ENCODE measurements at regions not wholly inside any gene's neighbourhood (a gene's known extent, or its start where the extent isn't known, plus 50 kb on each side); places are given as distances from the start of the nearest gene placed in this dataset.

DNA sequence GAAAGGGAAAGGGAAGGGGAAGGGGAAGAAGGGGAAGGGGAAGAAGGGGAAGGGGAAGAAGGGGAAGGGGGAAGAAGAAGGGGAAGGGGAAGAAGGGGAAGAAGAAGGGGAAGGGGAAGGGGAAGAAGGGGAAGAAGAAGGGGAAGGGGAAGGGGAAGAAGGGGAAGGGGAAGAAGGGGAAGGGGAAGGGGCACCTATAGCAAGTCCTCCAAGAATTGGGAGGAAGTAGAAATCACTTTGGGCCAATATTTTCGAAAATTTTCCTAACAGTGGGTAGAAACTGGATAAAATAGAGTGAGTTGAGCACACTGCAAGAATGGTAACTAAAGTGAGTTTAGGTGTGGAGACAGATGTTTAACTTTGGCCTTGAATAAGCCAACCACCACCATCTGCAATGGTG is 915.3 kb downstream of the DNAH5 start:
- Histone ChIP-seq H3K14ac (ENCODE audit: low read length) (no peak overlapping the region), H3K18ac (ENCODE audit: low read length) (no peak overlapping the region), H3K36me3 (ENCODE audit: control insufficient read depth in 1 of 2, insufficient read depth in 2 of 2, low read length in 2 of 2) (no peaks in the 10 kb centered on the region), H3K4ac (ENCODE audit: low read depth, low read length) (no peak overlapping the region), H3K4me2 (ENCODE audit: low read length) (no peak overlapping the region), H4K12ac (ENCODE audit: low read depth, low read length) (no peak overlapping the region), H3K79me2 (ENCODE audit: control insufficient read depth, insufficient read depth, low read length, poor library complexity) (no peaks in the 10 kb centered on the region), H4K8ac (ENCODE audit: low read depth, low read length) (no peak overlapping the region), H3K9ac (ENCODE audit: low read length) (no peak overlapping the region), H3K27ac (ENCODE audit: low read depth, low read length) (no peak overlapping the region), H2BK120ac (ENCODE audit: insufficient read depth, low read length, poor library complexity) (no peak overlapping the region), H2BK12ac (ENCODE audit: low read length) (no peak overlapping the region), H3K4me3 (ENCODE audit: low read depth, low read length) (no peak overlapping the region), H2AK5ac (ENCODE audit: low read length) (no peak overlapping the region), H3K79me1 (ENCODE audit: low read length) (no peaks in the 10 kb centered on the region), H2BK5ac (ENCODE audit: low read depth, low read length, poor library complexity) (no peak overlapping the region), H3K4me1 (ENCODE audit: control insufficient read depth in 1 of 2, insufficient read depth in 2 of 2, low read length in 2 of 2) (no peaks in the 10 kb centered on the region), H3K9me3 (ENCODE audit: insufficient read depth, low read depth, low read length) (no peaks in the 10 kb centered on the region), H3K27me3 (ENCODE audit: insufficient read depth, low read length) (no peaks in the 10 kb centered on the region), H3K23ac (ENCODE audit: low read length) (no peak overlapping the region), H2AFZ (ENCODE audit: insufficient read depth, low read length, poor library complexity) (no peak overlapping the region), H4K91ac (ENCODE audit: low read depth, low read length) (no peak overlapping the region)
- no peak for DNase-seq
- no CpG with 5 or more reads among the region's 1 CpG for WGBS (ENCODE audit: extremely low coverage, insufficient coverage, insufficient read length)

DNA sequence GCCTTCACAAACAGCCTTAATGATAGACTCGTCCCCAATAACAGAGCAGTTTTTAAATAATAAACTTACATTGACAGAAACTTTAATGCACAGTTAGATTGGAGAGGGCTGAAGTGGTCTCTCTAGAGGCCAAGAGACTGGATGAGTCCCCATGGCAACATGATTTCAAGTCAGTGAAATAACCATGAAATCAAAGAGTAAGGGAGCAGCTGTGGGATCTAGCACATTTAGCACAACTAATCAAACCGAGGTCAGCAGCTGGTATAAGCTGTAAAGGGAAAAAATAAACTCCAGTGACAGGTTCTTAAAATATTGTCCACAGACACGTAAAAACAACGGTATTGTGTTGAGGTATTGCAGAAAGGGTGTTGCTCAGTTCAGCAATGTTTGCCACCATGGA is 916.6 kb downstream of the DNAH5 start:
- H3K27ac ChIP-seq (ENCODE audit: low read depth, low read length) = no peak overlapping the region
- no peak for DNase-seq
- H3K14ac ChIP-seq (ENCODE audit: low read length) = no peak overlapping the region
- WGBS (ENCODE audit: extremely low coverage, insufficient coverage, insufficient read length) = no CpG with 5 or more reads among the region's 4 CpGs
- no peaks in the 10 kb centered on the region for H3K9me3 ChIP-seq (ENCODE audit: insufficient read depth, low read depth, low read length)
- H3K4me3 ChIP-seq (ENCODE audit: low read depth, low read length) = no peak overlapping the region
- no peak overlapping the region for H3K4me2 ChIP-seq (ENCODE audit: low read length)
- H4K12ac ChIP-seq (ENCODE audit: low read depth, low read length) = no peak overlapping the region
- H3K9ac ChIP-seq (ENCODE audit: low read length) = no peak overlapping the region
- H3K36me3 ChIP-seq (ENCODE audit: control insufficient read depth in 1 of 2, insufficient read depth in 2 of 2, low read length in 2 of 2) = no peaks in the 10 kb centered on the region
- H3K4me1 ChIP-seq (ENCODE audit: control insufficient read depth in 1 of 2, insufficient read depth in 2 of 2, low read length in 2 of 2) = no peaks in the 10 kb centered on the region
- no peak overlapping the region for H2BK12ac ChIP-seq (ENCODE audit: low read length)
- no peak overlapping the region for H4K8ac ChIP-seq (ENCODE audit: low read depth, low read length)
- H2AFZ ChIP-seq (ENCODE audit: insufficient read depth, low read length, poor library complexity) = no peak overlapping the region
- no peak overlapping the region for H3K23ac ChIP-seq (ENCODE audit: low read length)
- H3K79me1 ChIP-seq (ENCODE audit: low read length) = no peaks in the 10 kb centered on the region
- H2BK5ac ChIP-seq (ENCODE audit: low read depth, low read length, poor library complexity) = no peak overlapping the region
- no peak overlapping the region for H3K4ac ChIP-seq (ENCODE audit: low read depth, low read length)
- no peak overlapping the region for H2BK120ac ChIP-seq (ENCODE audit: insufficient read depth, low read length, poor library complexity)
- H2AK5ac ChIP-seq (ENCODE audit: low read length) = no peak overlapping the region
- H4K91ac ChIP-seq (ENCODE audit: low read depth, low read length) = no peak overlapping the region
- H3K27me3 ChIP-seq (ENCODE audit: insufficient read depth, low read length) = no peaks in the 10 kb centered on the region
- no peak overlapping the region for H3K18ac ChIP-seq (ENCODE audit: low read length)
- H3K79me2 ChIP-seq (ENCODE audit: control insufficient read depth, insufficient read depth, low read length, poor library complexity) = no peaks in the 10 kb centered on the region

DNA sequence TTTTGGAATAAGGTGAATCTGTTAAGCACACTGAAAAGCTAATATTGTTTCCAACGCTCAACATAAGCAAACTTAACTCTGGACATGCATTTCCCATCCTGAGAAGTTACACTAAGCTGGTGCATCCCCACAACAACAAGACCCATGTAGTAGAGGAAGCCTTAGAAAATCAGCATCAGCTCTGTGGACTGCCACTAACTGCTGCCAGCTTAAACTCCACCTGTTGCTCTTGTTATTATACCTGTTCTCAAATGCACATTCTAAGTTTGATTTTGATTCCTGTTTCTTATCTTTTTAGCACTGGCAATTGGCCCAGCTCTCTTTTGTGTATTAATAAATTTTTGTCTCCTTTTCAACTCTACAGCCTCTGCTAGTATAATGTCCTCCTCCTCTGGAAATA is 924.8 kb downstream of the DNAH5 start:
- Histone ChIP-seq H3K9ac (ENCODE audit: low read length) (no peak overlapping the region), H2BK5ac (ENCODE audit: low read depth, low read length, poor library complexity) (no peak overlapping the region), H3K79me2 (ENCODE audit: control insufficient read depth, insufficient read depth, low read length, poor library complexity) (no peaks in the 10 kb centered on the region), H3K4me2 (ENCODE audit: low read length) (no peak overlapping the region), H3K27ac (ENCODE audit: low read depth, low read length) (no peak overlapping the region), H4K91ac (ENCODE audit: low read depth, low read length) (no peak overlapping the region), H3K79me1 (ENCODE audit: low read length) (no peaks in the 10 kb centered on the region), H2AK5ac (ENCODE audit: low read length) (no peak overlapping the region), H3K27me3 (ENCODE audit: insufficient read depth, low read length) (no peaks in the 10 kb centered on the region), H2BK12ac (ENCODE audit: low read length) (no peak overlapping the region), H3K18ac (ENCODE audit: low read length) (no peak overlapping the region), H3K4me1 (ENCODE audit: control insufficient read depth in 1 of 2, insufficient read depth in 2 of 2, low read length in 2 of 2) (no peaks in the 10 kb centered on the region), H3K4ac (ENCODE audit: low read depth, low read length) (no peak overlapping the region), H4K12ac (ENCODE audit: low read depth, low read length) (no peak overlapping the region), H3K14ac (ENCODE audit: low read length) (no peak overlapping the region), H2AFZ (ENCODE audit: insufficient read depth, low read length, poor library complexity) (no peak overlapping the region), H3K23ac (ENCODE audit: low read length) (no peak overlapping the region), H2BK120ac (ENCODE audit: insufficient read depth, low read length, poor library complexity) (no peak overlapping the region), H4K8ac (ENCODE audit: low read depth, low read length) (no peak overlapping the region), H3K9me3 (ENCODE audit: insufficient read depth, low read depth, low read length) (no peaks in the 10 kb centered on the region), H3K36me3 (ENCODE audit: control insufficient read depth in 1 of 2, insufficient read depth in 2 of 2, low read length in 2 of 2) (no peaks in the 10 kb centered on the region), H3K4me3 (ENCODE audit: low read depth, low read length) (no peak overlapping the region)
- no peak for DNase-seq
- WGBS (ENCODE audit: extremely low coverage, insufficient coverage, insufficient read length) = no CpG with 5 or more reads among the region's 1 CpG

DNA sequence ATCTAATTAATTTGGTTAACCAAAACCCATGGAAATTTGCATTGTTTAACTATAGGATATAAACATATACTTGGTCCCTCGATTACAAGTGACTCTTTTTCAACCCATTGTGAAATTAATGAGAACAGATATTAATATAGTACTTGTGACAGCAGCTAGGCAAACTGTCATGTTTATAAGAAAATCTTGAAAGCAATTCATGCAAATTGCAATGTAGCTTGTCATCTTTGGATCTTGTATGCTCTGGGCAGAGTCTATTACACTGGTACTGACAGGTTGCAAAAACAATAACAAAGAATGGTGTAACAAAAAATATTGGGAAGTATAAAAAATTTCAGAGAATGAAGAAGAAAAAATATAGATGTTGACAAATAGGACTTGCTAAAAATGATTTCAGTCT is 941.0 kb downstream of the DNAH5 start:
- Histone ChIP-seq H3K4me1 (ENCODE audit: control insufficient read depth in 1 of 2, insufficient read depth in 2 of 2, low read length in 2 of 2) (no peaks in the 10 kb centered on the region), H2AFZ (ENCODE audit: insufficient read depth, low read length, poor library complexity) (no peak overlapping the region), H2BK12ac (ENCODE audit: low read length) (no peak overlapping the region), H4K8ac (ENCODE audit: low read depth, low read length) (no peak overlapping the region), H4K91ac (ENCODE audit: low read depth, low read length) (no peak overlapping the region), H4K12ac (ENCODE audit: low read depth, low read length) (no peak overlapping the region), H3K18ac (ENCODE audit: low read length) (no peak overlapping the region), H3K9me3 (ENCODE audit: insufficient read depth, low read depth, low read length) (no peaks in the 10 kb centered on the region), H3K4me2 (ENCODE audit: low read length) (no peak overlapping the region), H3K14ac (ENCODE audit: low read length) (no peak overlapping the region), H2BK5ac (ENCODE audit: low read depth, low read length, poor library complexity) (no peak overlapping the region), H3K27me3 (ENCODE audit: insufficient read depth, low read length) (no peaks in the 10 kb centered on the region), H3K27ac (ENCODE audit: low read depth, low read length) (no peak overlapping the region), H3K36me3 (ENCODE audit: control insufficient read depth in 1 of 2, insufficient read depth in 2 of 2, low read length in 2 of 2) (no peaks in the 10 kb centered on the region), H3K4me3 (ENCODE audit: low read depth, low read length) (no peak overlapping the region), H3K4ac (ENCODE audit: low read depth, low read length) (no peak overlapping the region), H2AK5ac (ENCODE audit: low read length) (no peak overlapping the region), H3K9ac (ENCODE audit: low read length) (no peak overlapping the region), H2BK120ac (ENCODE audit: insufficient read depth, low read length, poor library complexity) (no peak overlapping the region), H3K79me2 (ENCODE audit: control insufficient read depth, insufficient read depth, low read length, poor library complexity) (no peaks in the 10 kb centered on the region), H3K23ac (ENCODE audit: low read length) (no peak overlapping the region), H3K79me1 (ENCODE audit: low read length) (no peaks in the 10 kb centered on the region)
- DNase-seq = no peak
- WGBS (ENCODE audit: extremely low coverage, insufficient coverage, insufficient read length) = no CpG with 5 or more reads among the region's 1 CpG

Measured in trophoblast cell (in vitro differentiated cells and primary cell).